Gastrocnemius medialis (tissue), 4 donors: ENCODE measurements at regions not wholly inside any gene's neighbourhood (a gene's known extent, or its start where the extent isn't known, plus 50 kb on each side); places are given as distances from the start of the nearest gene placed in this dataset.

Experiments used
- ATAC-seq, 2 donors: fragments of 150-250 bp; one replicate each; pipeline ENCODE4 v1.9.1; 2016
- DNase-seq, 2 donors: peaks; one replicate each; pipeline ENCODE4 v3.0.0-alpha.2; 2019
- H3K27ac ChIP-seq, 4 donors: fragments of 200-600 bp; sonication (generic); 1 replicate in 1 of 4; 2 replicates in 3 of 4; pipeline ENCODE4 v1.5.1; 2016 to 2018; ENCODE audit warnings: mild to moderate bottlenecking in 2 of 4, moderate library complexity in 1 of 4
- H3K27me3 ChIP-seq, 3 donors: fragments of 200-600 bp; sonication (generic) in 2 of 3; 1 replicate in 1 of 3; 2 replicates in 2 of 3; pipeline versions ENCODE4 v1.5.1 to v1.6.0; 2016 to 2019; ENCODE audit warnings: mild to moderate bottlenecking in 1 of 3, moderate library complexity in 1 of 3
- H3K36me3 ChIP-seq, 2 donors: fragments of 200-600 bp; sonication (generic) in 1 of 2; one replicate each; pipeline ENCODE4 v1.5.1; 2017 to 2018
- H3K4me1 ChIP-seq, 2 donors: fragments of 200-600 bp; sonication (generic) in 1 of 2; one replicate each; pipeline ENCODE4 v1.5.1; 2016 to 2017; ENCODE audit warnings: mild to moderate bottlenecking in 2 of 2
- H3K4me3 ChIP-seq, 4 donors: fragments of 200-600 bp; sonication (generic) in 3 of 4; 1 replicate in 1 of 4; 2 replicates in 3 of 4; pipeline ENCODE4 v1.5.1; 2016 to 2019; ENCODE audit warnings: mild to moderate bottlenecking in 2 of 4
- H3K9me3 ChIP-seq, 3 donors: fragments of 200-600 bp; sonication (generic) in 2 of 3; 1 replicate in 1 of 3; 2 replicates in 2 of 3; pipeline ENCODE4 v1.5.1; 2016 to 2019
- POLR2A ChIP-seq, 2 donors: fragments of 450-650 bp; IDR thresholded peaks; one replicate each; pipeline ENCODE4 v1.6.1; 2017; ENCODE audit warnings: antibody characterized with exemption in 2 of 2, mild to moderate bottlenecking in 2 of 2, moderate library complexity in 2 of 2
- in situ Hi-C, 4 donors: fragments of 200-750 bp; cut with MboI; loops; one replicate each; pipeline versions ENCODE4 v1.15.0 to v1.8.0; 2017; ENCODE audit warnings: low sequenced_read_pairs in 4 of 4
- intact Hi-C: fragments of 100-400 bp; cut with DNase I; formaldehyde crosslinking; loops from one replicate; pipeline ENCODE4 v1.15.1; 2023; ENCODE audit warnings: low total_unique reads
- TF ChIP-seq, protein P1 (sequence below), 5 experiments: fragments of 450-650 bp in 3 of 5; fragments of 200-600 bp in 2 of 5; sonication (generic) in 2 of 5; IDR thresholded peaks in 4 of 5; conservative IDR thresholded peaks in 1 of 5; 1 replicate in 4 of 5; 2 replicates in 1 of 5; pipeline ENCODE4 v1.5.1; 2016 to 2019; ENCODE audit warnings: antibody characterized with exemption in 5 of 5, mild to moderate bottlenecking in 3 of 5, moderate library complexity in 3 of 5

DNA sequence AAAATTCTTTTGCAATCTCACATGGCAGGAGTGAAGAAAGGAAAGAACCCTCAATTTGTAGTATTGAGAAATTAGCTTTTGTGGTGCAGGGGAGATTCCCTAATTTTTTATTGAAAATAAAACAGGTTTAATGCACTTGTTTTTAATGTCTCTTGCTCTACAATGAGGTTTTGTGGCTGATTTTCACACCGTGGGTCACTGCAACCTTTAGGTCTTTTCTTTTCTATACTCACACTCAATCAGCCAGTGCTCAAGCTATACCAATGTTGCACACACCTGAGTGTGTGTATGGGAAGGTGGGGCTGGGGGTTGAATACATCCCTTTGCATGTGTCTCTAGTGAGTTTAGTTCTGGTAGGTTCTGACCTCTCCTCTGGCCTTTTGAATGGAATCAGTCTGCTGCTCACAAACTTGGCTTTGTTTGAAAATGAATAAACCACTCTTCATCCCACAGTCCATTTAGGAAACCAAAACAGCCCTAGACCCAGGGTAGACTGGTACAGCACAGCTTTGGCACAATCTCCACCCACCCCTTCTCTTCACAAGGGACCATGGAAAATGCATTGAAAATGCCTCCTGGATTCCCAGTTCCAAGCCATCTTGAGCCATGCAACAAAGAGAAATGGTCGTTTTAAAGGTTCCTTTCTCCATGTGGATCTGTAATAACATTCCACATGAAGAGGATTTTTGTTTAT, 411.5 kb downstream of the SFMBT2 start:
- ATAC-seq: no peak
- Histone ChIP-seq H3K4me1 (no peaks in the 10 kb centered on the region), H3K36me3 (no peaks in the 10 kb centered on the region), H3K27me3 (no peaks in the 10 kb centered on the region), H3K4me3 (no peak overlapping the region), H3K9me3 (no peaks in the 10 kb centered on the region), H3K27ac (no peak overlapping the region)
- TF ChIP-seq POLR2A (IDR thresholded peaks at IDR 0.05): no peak
- TF ChIP-seq, protein P1, sequence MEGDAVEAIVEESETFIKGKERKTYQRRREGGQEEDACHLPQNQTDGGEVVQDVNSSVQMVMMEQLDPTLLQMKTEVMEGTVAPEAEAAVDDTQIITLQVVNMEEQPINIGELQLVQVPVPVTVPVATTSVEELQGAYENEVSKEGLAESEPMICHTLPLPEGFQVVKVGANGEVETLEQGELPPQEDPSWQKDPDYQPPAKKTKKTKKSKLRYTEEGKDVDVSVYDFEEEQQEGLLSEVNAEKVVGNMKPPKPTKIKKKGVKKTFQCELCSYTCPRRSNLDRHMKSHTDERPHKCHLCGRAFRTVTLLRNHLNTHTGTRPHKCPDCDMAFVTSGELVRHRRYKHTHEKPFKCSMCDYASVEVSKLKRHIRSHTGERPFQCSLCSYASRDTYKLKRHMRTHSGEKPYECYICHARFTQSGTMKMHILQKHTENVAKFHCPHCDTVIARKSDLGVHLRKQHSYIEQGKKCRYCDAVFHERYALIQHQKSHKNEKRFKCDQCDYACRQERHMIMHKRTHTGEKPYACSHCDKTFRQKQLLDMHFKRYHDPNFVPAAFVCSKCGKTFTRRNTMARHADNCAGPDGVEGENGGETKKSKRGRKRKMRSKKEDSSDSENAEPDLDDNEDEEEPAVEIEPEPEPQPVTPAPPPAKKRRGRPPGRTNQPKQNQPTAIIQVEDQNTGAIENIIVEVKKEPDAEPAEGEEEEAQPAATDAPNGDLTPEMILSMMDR (IDR thresholded peaks at IDR 0.05 in 4 of 5, conservative IDR thresholded peaks at IDR 0.05 in 1 of 5): no peak
- intact Hi-C loops (no loop called here), in situ Hi-C loops (no loop called here)
- DNase-seq: no peak

DNA sequence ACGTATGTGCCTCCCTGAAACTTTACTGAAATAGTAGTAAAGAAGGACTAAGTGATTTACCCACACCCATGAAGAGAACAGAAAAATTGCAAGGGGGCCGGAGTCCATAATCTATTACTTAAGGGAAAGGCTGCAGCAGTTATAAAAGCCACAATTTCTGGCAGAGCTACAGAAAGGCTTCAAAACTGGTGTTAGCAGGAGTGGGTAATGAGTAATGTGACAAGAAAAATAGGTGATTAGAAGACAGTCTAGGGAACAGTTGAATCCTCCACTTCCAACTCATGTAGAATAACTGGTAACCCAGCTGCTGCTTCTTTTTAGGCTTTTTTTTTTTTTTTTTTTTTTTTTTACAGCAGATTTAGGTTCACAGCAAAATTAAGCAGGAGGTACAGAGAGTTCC, 413.3 kb downstream of the SFMBT2 start:
- TF ChIP-seq, protein P1 (IDR thresholded peaks at IDR 0.05 in 4 of 5, conservative IDR thresholded peaks at IDR 0.05 in 1 of 5): no peak
- no peak for TF ChIP-seq POLR2A (IDR thresholded peaks at IDR 0.05)
- no peaks in the 10 kb centered on the region for H3K4me1 ChIP-seq
- no peak for DNase-seq
- H3K36me3 ChIP-seq: no peaks in the 10 kb centered on the region
- ATAC-seq: no peak
- no peak overlapping the region for H3K27ac ChIP-seq
- intact Hi-C loops (no loop called here), in situ Hi-C loops (no loop called here)
- H3K4me3 ChIP-seq: no peak overlapping the region
- no peaks in the 10 kb centered on the region for H3K27me3 ChIP-seq
- H3K9me3 ChIP-seq: no peaks in the 10 kb centered on the region

DNA sequence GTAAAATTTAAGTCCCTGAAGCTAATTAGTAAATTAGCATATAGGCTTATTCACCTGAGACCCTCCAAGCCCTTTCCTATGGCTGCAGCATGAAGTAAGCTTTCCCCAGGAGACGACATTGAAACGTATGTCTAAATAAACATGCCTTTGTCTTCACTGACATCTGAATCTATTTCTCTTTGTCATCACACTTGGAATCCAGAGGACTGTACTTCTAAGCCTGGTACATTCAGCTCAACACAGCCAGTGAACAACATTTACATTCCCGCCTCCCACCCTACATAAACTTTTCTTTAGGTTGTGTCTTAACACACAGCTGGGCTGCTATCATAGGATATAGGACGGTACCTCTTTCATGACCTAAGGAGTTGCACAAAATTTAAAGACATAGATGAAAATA, 414.4 kb downstream of the SFMBT2 start:
- Histone ChIP-seq H3K36me3 (no peaks in the 10 kb centered on the region), H3K27ac (no peak overlapping the region), H3K4me1 (no peaks in the 10 kb centered on the region), H3K4me3 (no peak overlapping the region), H3K27me3 (no peaks in the 10 kb centered on the region), H3K9me3 (no peaks in the 10 kb centered on the region)
- intact Hi-C loops (no loop called here), in situ Hi-C loops (no loop called here)
- DNase-seq: no peak
- ATAC-seq: no peak
- TF ChIP-seq, protein P1 (IDR thresholded peaks at IDR 0.05 in 4 of 5, conservative IDR thresholded peaks at IDR 0.05 in 1 of 5): no peak
- no peak for TF ChIP-seq POLR2A (IDR thresholded peaks at IDR 0.05)

DNA sequence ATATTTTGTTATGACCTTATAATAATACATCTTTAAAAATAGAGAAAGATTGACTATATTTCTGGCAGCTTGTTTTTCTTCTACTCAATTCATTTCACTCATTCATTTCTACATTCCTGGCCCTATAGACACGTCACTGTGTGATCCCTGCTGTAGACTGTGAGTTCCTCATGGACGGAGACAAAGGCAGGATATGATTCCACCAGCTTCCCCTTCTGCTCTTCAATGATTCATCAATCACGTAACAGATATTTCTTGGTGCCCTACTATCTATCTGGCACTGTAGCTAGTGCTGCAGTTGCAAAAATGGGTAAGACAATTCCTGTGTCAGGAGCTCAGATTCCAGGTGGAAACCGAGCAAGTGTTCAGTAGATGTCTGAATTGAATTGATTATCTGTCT, 415.0 kb downstream of the SFMBT2 start:
- no peak for DNase-seq
- H3K4me3 ChIP-seq: no peak overlapping the region
- no peaks in the 10 kb centered on the region for H3K4me1 ChIP-seq
- no peak overlapping the region for H3K27ac ChIP-seq
- ATAC-seq: no peak
- intact Hi-C loops: no loop called here
- H3K9me3 ChIP-seq: no peaks in the 10 kb centered on the region
- no peak for TF ChIP-seq POLR2A (IDR thresholded peaks at IDR 0.05)
- TF ChIP-seq, protein P1 (IDR thresholded peaks at IDR 0.05 in 4 of 5, conservative IDR thresholded peaks at IDR 0.05 in 1 of 5): no peak
- H3K36me3 ChIP-seq: no peaks in the 10 kb centered on the region
- no peaks in the 10 kb centered on the region for H3K27me3 ChIP-seq
- in situ Hi-C loops: no loop called here

DNA sequence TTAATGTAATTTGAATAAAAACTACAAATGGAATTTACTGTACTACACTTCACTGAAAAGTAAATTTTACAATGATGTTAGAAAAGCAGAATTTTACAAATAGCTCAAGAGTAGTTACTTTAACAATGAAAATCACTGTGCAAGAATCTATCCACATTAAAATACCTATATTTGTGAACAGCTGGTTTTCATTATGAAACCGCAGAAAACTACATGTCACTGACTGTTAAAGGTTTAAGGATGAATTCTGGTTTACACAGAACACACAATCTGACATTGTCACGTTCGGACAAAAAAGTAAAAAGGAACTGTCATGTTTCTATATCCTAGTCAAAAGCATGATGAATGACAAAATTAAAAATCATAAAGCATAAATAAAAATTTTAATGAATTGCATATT, 415.3 kb upstream of the PRKCQ start:
- TF ChIP-seq POLR2A (IDR thresholded peaks at IDR 0.05): no peak
- TF ChIP-seq, protein P1 (IDR thresholded peaks at IDR 0.05 in 4 of 5, conservative IDR thresholded peaks at IDR 0.05 in 1 of 5): no peak
- DNase-seq (no peak), ATAC-seq (no peak)
- no peaks in the 10 kb centered on the region for H3K27me3 ChIP-seq
- no peaks in the 10 kb centered on the region for H3K36me3 ChIP-seq
- no peak overlapping the region for H3K27ac ChIP-seq
- intact Hi-C loops (no loop called here), in situ Hi-C loops (no loop called here)
- H3K9me3 ChIP-seq: no peaks in the 10 kb centered on the region
- no peak overlapping the region for H3K4me3 ChIP-seq
- no peaks in the 10 kb centered on the region for H3K4me1 ChIP-seq
